ENCODE measurements at regions not wholly inside any gene's neighbourhood (a gene's known extent, or its start where the extent isn't known, plus 50 kb on each side); places are given as distances from the start of the nearest gene placed in this dataset.

- Histone ChIP-seq H3K9me3 (replicated peaks) (no peaks in the 10 kb centered on the region), H3K27me3 (replicated peaks) (no peaks in the 10 kb centered on the region; the same call in 1 of the 2 replicates), H3K27ac (no peak overlapping the region), H3K4me3 (no peak overlapping the region), H3K36me3 (no peaks in the 10 kb centered on the region), H3K4me1 (replicated peaks) (no peaks in the 10 kb centered on the region)
- DNase-seq (ENCODE audit: low read depth in 1 of 2, low spot score in 2 of 2), result no peak
These were observed 145.0 kb downstream of the AACS start for GRCh38 chr12:125210104-125210755.

GRCh38 chr12:125211464-125211863, 146.2 kb downstream of the AACS start:
- Histone ChIP-seq H3K9me3 (replicated peaks) (no peaks in the 10 kb centered on the region), H3K4me3 (no peak overlapping the region), H3K27me3 (replicated peaks) (no peaks in the 10 kb centered on the region; the same call in 1 of the 2 replicates), H3K4me1 (replicated peaks) (no peaks in the 10 kb centered on the region), H3K27ac (no peak overlapping the region), H3K36me3 (no peaks in the 10 kb centered on the region)
- DNase-seq (ENCODE audit: low read depth in 1 of 2, low spot score in 2 of 2), result no peak

DNA sequence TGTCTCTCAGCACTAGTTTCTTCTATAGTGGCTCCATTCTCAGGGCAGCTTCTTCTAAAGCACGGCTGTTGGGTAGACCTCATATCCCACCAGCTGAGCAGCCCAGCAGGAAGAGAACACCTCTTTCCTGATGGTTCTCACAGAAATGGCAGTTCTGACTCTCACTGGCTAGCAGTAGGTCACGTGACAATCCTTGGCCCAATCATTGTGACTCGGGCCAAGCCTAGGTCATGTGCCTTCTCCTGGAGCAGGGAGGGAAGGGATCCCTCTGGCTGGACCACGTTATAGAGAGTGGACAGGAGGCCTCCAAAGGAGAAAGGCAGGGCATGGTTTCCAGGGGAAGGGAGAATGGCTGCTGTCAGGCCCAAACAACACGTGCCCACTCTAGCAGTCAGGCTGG, 149.1 kb downstream of the AACS start:
- DNase-seq (ENCODE audit: low read depth in 1 of 2, low spot score in 2 of 2), result no peak
- Histone ChIP-seq H3K27ac (no peak overlapping the region), H3K4me3 (no peak overlapping the region), H3K27me3 (replicated peaks) (0 out of 2 replicates have a peak, but pooled peaks cover 5% of the 10 kb centered on the region), H3K36me3 (no peaks in the 10 kb centered on the region), H3K9me3 (replicated peaks) (no peaks in the 10 kb centered on the region), H3K4me1 (replicated peaks) (no peaks in the 10 kb centered on the region)

DNA sequence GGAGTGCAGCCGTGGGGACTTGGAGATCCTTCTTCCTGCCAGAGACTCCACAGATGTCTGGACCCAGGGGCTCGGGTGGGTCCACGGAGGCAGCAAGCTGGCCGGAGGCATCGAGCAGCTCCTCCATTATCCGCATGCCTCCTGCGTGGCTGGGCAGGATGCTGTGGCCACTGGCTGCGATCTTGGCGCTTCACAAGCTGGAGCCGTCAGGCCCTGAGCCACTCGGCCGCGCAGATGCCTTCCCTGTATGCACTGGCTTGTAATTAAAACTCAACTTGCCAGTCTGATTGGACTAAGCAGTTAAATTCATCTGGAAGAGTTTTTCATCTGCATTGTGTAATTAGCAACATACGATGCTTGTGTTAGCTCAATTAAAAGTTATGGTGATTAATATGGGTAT, 151.5 kb downstream of the AACS start:
- Histone ChIP-seq H3K27me3 (replicated peaks) (0 out of 2 replicates have a peak, but pooled peaks cover 5% of the 10 kb centered on the region), H3K36me3 (no peaks in the 10 kb centered on the region), H3K9me3 (replicated peaks) (no peaks in the 10 kb centered on the region), H3K27ac (no peak overlapping the region), H3K4me3 (no peak overlapping the region), H3K4me1 (replicated peaks) (no peaks in the 10 kb centered on the region)
- DNase-seq (ENCODE audit: low read depth in 1 of 2, low spot score in 2 of 2), result no peak

DNA sequence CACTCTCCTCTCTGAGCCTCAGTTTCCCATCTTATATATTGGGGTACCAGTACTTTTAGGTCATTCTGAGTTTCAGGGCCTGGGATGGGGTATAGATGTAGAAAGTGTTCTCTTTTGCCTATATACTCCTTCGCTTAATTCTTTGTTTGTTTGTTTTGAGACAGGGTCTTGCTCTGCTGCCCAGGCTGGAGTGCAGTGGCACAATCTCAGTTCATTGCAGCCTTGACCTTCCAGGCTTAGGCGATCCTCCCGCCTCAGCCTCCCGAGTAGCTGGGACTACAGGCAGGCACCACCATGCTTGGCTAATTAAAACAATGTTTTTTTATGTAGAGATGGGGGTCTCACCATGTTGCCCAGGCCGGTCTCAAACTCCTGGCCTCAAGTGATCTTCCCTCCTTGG, 152.1 kb downstream of the AACS start:
- 0 out of 2 replicates have a peak, but pooled peaks cover 5% of the 10 kb centered on the region for H3K27me3 ChIP-seq (replicated peaks)
- no peak overlapping the region for H3K27ac ChIP-seq
- no peaks in the 10 kb centered on the region for H3K36me3 ChIP-seq
- no peak for DNase-seq (ENCODE audit: low read depth in 1 of 2, low spot score in 2 of 2)
- no peaks in the 10 kb centered on the region for H3K9me3 ChIP-seq (replicated peaks)
- no peak overlapping the region for H3K4me3 ChIP-seq
- no peaks in the 10 kb centered on the region for H3K4me1 ChIP-seq (replicated peaks)

DNA sequence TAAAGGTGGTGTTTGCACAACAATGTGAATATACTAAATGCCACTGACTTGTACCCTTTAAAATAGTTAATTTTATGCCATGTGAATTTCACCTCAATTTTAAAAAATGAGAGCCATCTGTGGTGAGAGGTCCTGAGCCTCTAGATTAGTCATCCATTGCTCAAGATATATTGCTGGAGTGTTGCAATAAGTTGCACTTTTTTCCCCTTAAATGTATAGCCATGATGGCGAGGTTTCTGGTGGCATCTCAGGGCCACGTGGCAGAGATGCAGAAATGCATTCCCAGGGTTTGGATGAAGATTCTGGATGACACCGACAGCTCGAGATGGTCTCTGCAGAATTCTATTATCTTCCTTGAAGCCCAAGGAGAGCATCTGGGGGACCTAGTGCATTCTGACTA, 153.7 kb downstream of the AACS start:
- Histone ChIP-seq H3K36me3 (no peaks in the 10 kb centered on the region), H3K27ac (no peak overlapping the region), H3K4me1 (replicated peaks) (no peaks in the 10 kb centered on the region), H3K27me3 (replicated peaks) (0 out of 2 replicates have a peak, but pooled peaks cover 5% of the 10 kb centered on the region), H3K9me3 (replicated peaks) (no peaks in the 10 kb centered on the region), H3K4me3 (no peak overlapping the region)
- no peak for DNase-seq (ENCODE audit: low read depth in 1 of 2, low spot score in 2 of 2)

DNA sequence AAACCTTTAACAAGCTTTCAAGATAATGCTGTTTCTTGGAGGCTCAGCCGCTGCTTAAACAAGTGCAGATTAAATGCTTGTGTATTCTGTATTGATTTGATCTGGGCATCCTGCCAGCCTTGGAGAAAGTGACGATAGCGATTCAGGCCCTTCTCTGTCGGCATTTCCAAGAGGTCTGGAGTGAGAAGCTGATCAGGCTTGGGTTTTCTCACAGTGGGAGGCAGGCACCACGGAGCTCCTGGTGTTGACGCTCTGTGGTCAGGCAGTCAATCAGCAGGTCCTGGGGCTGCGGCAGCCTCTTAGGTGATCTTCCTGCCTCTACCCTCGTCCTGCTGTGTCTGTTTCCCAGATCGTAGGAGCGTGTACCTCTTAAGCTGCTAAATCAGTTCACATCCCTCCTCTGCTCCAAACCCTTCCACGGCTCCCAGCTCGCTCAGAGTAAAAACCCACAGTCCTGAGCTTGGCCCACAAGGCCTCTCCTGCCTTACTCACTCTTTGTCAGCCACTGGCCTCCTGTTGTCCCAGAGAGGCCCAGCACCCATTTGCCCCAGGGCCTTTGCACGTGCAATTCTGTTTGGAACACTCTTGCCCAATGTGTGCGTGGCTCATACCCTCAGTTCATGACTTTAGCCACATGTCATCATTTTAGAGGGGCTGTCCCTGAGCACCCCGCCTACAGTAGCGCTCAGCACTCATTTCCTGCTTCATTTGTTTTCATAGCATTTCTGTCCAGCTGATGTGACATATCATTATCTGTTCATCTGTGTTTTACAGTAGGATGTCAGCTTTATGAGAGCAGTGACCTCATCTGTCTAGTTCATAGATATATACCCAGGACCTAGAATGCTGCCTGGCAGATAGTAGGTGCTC, 155.4 kb downstream of the AACS start:
- Histone ChIP-seq H3K4me1 (replicated peaks) (no peaks in the 10 kb centered on the region), H3K4me3 (no peak overlapping the region), H3K9me3 (replicated peaks) (no peaks in the 10 kb centered on the region), H3K27me3 (replicated peaks) (0 out of 2 replicates have a peak, but pooled peaks cover 5% of the 10 kb centered on the region), H3K27ac (no peak overlapping the region), H3K36me3 (no peaks in the 10 kb centered on the region)
- DNase-seq (ENCODE audit: low read depth in 1 of 2, low spot score in 2 of 2), result no peak

DNA sequence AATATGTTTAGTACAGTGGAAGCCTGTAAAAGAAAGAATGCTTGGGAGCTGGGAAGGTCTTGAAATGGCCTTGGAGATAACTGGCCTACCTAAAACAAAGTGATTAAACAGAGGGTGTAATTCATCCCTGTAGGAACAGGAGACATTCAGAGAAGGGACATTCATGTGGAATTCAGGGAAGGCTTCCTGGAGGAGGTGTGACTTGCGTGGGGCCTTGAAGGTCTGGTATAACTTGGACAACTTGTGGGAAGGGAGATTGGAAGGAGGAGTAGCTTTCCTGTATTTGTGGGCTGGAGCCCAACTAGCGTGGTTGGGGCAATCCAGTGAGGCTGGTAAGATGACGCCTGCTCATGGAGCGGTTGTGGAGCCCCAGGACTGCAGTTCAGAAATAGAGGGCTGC, 156.4 kb downstream of the AACS start:
- Histone ChIP-seq H3K36me3 (no peaks in the 10 kb centered on the region), H3K9me3 (replicated peaks) (no peaks in the 10 kb centered on the region), H3K4me3 (no peak overlapping the region), H3K27me3 (replicated peaks) (0 out of 2 replicates have a peak, but pooled peaks cover 5% of the 10 kb centered on the region), H3K4me1 (replicated peaks) (no peaks in the 10 kb centered on the region), H3K27ac (no peak overlapping the region)
- no peak for DNase-seq (ENCODE audit: low read depth in 1 of 2, low spot score in 2 of 2)

DNA sequence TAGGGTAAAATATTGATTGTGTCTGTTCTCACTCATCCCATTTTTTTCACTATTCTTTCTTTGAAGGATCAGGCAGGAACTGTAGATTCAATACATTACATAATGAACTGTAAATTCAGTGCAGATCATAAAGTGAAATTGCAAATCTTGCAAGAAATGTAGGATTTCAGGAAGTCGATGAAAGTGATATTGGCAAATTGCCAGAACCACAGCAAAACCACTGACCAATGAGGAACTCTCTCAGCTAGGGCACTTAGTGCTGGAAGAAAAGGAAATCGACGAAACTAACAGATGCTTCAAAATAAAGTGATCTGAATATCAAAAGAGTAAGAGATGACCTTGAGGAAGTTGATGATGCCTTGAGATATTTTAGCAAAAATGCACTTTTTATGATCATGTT, 157.6 kb downstream of the AACS start:
- Histone ChIP-seq H3K4me1 (replicated peaks) (no peaks in the 10 kb centered on the region), H3K27me3 (replicated peaks) (0 out of 2 replicates have a peak, but pooled peaks cover 3% of the 10 kb centered on the region), H3K9me3 (replicated peaks) (no peaks in the 10 kb centered on the region), H3K36me3 (no peaks in the 10 kb centered on the region), H3K27ac (no peak overlapping the region), H3K4me3 (no peak overlapping the region)
- DNase-seq (ENCODE audit: low read depth in 1 of 2, low spot score in 2 of 2), result no peak

DNA sequence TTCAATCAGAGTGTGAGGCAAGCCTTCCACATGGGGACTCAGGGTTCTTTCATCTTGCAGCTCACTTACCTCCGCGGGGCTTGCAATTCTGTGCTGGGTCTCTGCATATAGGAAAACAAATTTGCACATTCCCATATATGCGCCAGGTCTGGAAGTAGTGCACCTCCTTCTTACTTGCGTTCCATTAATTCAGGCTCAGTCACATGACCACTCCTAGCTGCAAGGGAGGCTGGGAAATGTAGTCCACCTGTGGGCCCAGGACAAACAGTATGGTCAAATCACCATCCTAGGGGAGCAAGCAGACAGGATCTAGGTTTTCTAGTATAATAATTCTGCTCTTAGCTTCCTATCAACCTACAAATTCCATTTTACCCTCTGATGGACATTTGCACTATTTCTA, 160.4 kb downstream of the AACS start:
- Histone ChIP-seq H3K36me3 (no peaks in the 10 kb centered on the region), H3K9me3 (replicated peaks) (no peaks in the 10 kb centered on the region), H3K27me3 (replicated peaks) (0 out of 2 replicates have a peak, but pooled peaks cover 4% of the 10 kb centered on the region), H3K4me1 (replicated peaks) (no peaks in the 10 kb centered on the region), H3K27ac (no peak overlapping the region), H3K4me3 (no peak overlapping the region)
- DNase-seq (ENCODE audit: low read depth in 1 of 2, low spot score in 2 of 2), result no peak

GRCh38 chr12:125228519-125229260, 163.5 kb downstream of the AACS start:
- Histone ChIP-seq H3K4me1 (replicated peaks) (no peaks in the 10 kb centered on the region), H3K9me3 (replicated peaks) (no peaks in the 10 kb centered on the region), H3K27ac (no peak overlapping the region), H3K4me3 (no peak overlapping the region), H3K36me3 (no peaks in the 10 kb centered on the region), H3K27me3 (replicated peaks) (0 out of 2 replicates have a peak, but pooled peaks cover 4% of the 10 kb centered on the region)
- no peak for DNase-seq (ENCODE audit: low read depth in 1 of 2, low spot score in 2 of 2)

- no peaks in the 10 kb centered on the region for H3K9me3 ChIP-seq (replicated peaks)
These were observed 164.8 kb downstream of the AACS start for GRCh38 chr12:125229878-125230530.

GRCh38 chr12:125233319-125233718, 168.1 kb downstream of the AACS start:
- no peak for DNase-seq (ENCODE audit: low read depth in 1 of 2, low spot score in 2 of 2)
- Histone ChIP-seq H3K27ac (no peak overlapping the region), H3K9me3 (replicated peaks) (no peaks in the 10 kb centered on the region), H3K27me3 (replicated peaks) (0 out of 2 replicates have a peak, but pooled peaks cover 4% of the 10 kb centered on the region), H3K4me3 (no peak overlapping the region), H3K36me3 (no peaks in the 10 kb centered on the region), H3K4me1 (replicated peaks) (no peaks in the 10 kb centered on the region)

More at GRCh38 chr12:125229878-125230530, 164.8 kb downstream of the AACS start:
- H3K4me3 ChIP-seq, result no peak overlapping the region
- H3K4me1 ChIP-seq (replicated peaks), result no peaks in the 10 kb centered on the region
- no peaks in the 10 kb centered on the region for H3K36me3 ChIP-seq
- 0 out of 2 replicates have a peak, but pooled peaks cover 4% of the 10 kb centered on the region for H3K27me3 ChIP-seq (replicated peaks)
- DNase-seq (ENCODE audit: low read depth in 1 of 2, low spot score in 2 of 2), result no peak
- H3K27ac ChIP-seq, result no peak overlapping the region
